ENCODE measurements at regions not wholly inside any gene's neighbourhood (a gene's known extent, or its start where the extent isn't known, plus 50 kb on each side); places are given as distances from the start of the nearest gene placed in this dataset.
A peak's percentile ranks its signal among the peaks of the same experiment; 100 is the strongest.

DNA sequence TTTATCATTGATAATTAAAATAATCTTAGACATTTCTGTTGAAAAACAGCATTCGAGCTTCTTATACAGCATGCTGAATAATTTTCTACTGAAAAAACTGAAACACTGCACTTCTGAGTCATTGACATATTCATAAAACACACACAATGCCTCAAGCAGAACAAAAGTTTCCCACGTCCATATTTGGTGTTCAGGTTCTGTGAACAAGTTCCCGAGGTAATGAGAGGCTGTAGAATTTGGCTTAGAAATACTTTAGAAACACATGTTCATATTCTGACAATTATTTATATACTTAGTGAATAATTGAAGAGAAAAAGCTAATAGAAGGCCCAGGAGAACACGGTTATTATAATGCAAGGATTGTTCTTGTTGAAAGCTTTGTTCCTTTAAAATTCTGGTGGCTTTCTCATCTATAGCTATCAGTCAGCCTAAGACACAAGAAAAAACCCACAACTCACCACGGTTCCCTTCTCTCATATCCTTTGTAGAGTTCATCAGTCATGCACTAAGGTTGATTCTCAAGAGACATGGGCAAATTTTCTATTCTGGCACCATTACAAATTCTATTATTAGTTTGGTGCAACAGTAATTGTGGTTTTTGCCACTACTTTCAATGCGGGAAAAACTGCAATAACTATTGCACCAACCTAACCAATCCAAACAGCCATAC lies 194.4 kb downstream of the TMX3 start:
- no peak for DNase-seq

DNA sequence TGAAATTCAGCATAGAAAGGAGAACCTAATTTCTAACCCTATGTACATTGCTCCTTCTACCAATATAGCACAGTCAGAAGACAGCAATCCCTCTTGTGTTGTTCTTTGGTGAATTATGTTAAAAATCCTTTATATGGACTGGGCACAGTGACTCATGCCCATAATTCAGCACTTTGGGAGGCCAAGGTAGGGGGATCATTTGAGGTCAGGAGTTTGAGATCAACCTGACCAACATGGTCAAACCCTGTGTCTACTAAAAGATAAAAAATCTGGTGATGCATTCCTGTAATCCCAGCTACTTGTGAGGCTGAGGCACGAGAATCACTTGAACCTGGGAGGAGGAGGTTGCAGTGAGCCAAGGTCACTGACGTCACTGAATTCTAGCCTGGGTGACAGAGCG lies 195.6 kb downstream of the TMX3 start:
- DNase-seq = no peak

DNA sequence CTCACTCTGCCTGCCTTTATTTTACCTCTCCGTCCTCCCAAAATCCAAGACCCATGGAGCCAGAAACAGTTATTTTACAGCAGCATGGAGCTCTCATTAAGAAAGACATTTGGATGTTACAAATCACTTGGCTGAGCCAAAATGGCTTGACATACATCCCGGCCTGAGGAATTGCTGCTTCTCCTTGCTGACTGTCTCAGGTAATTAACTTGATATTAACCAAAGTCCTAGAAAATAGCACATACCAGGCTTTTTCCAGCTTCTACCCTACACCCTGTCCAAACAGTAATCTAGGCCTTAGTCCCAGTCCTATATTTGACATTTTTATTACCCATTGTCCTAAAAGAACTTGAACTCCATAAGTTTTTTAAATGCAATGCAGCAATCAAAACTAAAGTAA lies 205.0 kb downstream of the TMX3 start:
- DNase-seq = no peak

DNA sequence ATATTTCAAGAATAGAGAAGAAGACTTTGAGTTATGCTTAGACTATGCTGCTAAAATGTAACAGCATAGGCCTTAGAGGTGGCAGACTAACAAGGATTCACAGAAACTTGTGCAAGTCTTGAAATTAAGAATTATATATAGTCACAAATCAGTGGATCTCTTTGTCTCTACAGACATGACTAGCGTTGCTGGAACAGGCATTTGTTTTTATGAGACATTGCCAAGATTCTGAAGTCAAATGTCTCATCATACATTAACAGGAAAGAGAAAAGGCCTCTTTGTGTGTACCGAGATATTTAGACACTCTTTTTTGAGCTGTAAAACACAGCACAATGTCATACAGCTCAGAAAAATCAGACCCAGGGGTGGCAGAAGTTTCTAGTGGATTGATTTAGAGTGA lies 207.1 kb downstream of the TMX3 start:
- no peak for DNase-seq

DNA sequence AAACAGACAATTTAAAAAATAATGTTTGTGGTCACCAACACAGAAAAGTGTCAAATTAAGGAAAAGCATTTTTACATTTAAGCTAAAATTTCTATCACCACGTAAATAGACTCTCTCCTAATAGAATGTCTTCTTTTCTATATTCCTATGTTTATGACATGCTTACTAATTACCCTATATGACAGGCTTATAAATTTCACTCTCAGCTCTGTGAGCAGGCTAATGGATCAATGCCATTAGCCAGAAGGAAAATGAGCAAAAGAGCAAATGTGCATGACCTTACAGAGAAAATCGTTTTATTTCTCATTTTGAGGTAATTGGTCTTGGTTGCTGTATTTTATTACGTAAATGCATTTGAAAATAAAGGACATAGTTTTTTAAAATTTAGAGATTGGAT lies 209.7 kb downstream of the TMX3 start:
- no peak for DNase-seq

DNA sequence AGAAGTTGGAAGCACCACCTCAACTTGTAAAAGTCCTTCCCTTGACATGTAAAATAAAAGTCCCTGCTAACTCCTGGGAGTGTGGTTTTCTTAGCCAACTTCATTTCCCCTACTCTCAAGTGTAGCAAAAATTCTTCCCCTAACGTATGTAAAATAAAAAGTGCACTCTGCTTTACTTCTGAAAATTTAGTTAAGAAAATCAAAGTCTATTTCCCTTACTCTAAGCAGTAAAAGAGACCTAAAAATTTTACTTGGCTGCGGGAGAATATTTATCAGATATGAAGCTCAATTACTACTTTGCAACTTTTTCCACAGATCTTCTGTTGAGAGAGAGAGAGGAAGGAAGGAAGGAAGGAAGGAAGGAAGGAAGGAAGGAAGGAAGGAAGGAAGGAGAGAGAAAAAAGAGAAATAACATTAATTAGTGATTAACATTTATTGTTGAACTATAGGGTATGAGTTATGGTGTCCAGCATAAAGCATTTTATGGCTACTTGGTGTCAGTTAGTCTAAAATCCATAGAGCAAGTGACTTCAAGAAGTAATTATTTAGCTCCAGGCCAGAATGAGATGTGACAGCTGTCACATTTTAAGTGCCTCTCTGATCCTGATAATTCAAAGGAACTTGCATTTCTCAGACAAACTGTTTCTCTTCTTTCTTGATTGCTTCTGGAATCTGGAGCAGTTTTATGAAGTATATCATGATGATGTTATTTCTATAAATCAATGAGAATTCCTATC lies 210.3 kb downstream of the TMX3 start:
- no peak for DNase-seq

DNA sequence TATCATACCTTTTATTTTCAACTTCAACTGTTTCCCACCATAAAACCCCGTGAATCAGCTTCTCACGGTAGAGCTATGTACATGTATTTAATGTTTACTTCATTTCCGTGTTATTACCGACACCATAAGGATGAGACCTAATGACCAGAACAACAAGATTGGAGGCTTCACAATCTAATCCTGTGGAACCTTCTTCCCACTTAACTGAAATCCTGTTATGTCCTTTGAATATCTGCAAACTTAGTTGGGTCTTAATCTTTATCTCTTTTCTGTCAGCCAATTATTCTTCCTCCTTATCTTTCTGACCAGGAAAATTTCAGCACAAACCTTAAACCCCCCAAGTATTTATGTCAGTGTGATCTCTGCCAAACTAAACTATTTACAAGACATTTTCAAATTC lies 214.4 kb downstream of the TMX3 start:
- no peak for DNase-seq

DNA sequence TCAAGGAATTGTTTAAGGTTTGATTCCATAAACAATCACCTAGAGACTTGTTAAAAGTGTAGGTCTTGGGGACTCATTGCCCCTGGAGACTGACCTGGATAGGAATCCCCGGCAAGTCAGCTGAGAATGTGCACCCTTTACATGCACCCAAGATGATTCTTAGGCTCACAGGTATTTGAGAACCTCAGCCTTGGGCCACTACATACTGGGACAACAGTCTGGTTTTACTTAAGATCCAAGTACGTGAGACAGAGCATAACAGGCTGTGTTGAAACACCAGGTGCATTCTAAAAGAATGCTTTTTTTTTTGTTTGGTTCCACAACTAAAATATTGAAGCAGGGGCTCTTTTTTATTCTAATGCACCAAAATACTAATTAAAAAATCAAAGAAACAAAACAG lies 215.8 kb downstream of the TMX3 start:
- no peak for DNase-seq

DNA sequence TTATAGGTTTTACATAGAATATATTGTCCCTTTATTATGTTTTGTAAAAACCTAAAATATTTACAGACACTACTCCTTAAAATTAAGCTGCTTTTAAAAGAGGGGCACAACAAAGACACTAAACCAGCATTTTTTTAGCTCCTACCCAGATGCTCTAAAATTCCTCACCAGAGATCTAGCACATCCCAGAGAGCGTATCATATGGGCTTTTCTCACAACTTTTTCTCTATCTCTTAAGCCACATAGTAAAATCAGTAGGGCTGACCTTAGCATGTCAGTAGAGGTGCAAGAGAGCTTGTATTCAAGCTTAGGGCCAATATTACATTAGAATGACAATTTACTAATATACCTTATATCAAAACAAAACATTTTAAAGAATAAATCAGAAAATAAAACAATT lies 216.3 kb downstream of the TMX3 start:
- no peak for DNase-seq

DNA sequence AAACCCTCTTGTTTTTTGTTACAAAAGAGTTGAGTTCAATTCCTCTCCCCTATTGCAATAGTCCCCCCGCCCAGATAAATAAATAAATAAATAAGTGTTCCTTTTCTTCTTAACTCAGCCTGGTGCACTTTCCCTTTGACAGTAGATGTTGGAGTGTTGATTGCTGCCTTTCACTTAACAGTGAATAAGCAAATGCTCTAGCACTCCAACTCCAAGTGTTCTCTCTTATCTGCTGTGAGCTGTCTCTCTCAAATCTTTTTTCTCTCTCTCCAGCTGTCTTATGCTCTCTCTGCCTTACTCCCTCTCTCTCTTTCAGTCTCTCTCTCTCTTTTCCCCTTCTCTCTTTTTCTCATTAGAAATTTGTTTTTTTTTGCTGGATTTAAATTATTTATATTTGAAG lies 216.7 kb downstream of the TMX3 start:
- DNase-seq = peak; percentile 6

DNA sequence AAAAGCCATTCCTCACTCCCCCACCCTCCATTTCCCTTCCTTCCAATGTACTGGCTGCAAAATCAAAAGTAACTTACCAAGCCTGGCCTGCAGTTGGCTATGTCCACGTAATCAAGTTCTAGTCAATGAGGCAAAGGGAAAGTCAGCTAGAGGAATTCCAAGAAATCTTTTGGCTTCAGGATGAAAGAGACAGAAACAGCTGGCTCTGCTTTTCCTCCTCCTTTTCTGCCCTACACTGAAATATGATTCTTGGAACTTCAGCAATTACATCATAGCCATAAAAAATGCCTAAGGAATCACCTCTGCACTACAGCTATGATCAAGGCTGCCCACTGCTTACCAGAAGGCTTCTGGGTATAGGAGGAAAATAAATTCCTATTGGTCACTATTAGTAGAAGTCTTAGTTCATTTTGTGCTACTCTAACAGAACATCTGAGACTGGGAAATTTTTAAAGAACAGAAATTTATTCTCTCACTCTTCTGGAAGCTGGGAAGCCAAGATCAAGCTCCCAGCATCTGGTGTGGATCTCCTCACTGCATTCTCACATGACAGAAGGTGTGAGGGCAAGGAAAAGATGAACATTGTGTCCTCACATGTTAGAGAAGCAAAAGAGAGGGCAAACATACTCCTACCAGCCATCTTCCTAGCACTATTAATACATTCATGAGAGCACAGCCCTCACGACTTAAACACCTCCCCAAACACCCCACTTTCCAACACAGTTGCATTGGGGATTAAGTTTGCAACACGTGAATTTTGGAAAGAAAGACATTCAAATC lies 219.9 kb downstream of the TMX3 start:
- no peak for DNase-seq

DNA sequence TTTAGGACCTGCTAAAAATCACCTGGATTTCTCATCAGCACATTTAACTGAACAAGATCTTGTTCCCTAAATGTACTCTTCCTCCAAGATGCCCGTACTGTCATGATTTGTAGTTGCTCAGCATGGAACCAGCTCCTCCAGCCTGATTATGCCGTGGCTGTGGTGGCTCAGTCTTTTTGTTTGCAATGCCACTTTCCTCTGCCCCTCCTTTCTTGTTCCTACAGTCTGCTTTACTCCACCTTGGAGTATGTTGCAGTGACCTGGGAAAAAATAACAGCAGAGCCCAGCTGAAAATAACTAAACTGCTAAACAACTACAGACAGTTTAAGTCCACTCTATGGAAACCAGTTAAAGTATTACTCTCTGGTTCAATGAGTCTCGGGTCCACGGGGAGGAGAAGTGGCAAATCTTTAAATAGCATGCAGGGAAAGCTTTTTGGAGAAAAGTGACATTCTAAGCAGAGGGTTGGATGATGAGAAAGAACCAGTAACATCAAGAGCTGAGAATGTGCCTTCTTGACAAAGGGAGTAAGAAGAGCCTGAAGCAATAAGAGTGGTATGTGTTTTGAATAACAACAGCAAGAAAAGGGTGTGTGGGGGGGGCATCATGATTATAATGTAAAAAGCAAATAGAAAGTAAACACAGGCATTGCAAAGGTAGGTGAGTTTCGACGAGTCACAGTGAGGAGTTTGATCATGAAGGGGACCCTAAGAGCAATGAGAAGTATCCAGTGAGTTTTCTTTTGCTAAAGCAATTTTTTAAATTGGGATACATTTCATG lies 225.7 kb downstream of the TMX3 start:
- DNase-seq = no peak

DNA sequence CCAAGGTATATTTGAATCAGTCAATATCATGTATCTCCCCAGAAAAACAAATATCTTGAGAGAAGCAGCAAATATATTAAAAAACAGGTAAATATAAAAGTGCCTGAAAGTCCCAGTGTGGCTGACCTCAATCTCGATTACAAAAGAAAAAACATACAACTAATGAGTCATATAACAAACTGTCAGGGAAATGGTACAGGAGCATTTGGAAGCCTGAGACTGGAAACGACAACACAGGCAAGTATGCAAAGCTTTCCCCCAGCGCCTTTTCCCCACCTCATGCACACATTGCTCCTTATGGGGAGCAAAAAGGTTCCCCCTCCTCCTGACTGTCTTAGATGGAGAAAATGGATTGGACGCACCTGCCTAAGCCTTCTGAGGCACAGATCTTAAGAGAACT lies 230.7 kb downstream of the TMX3 start:
- no peak for DNase-seq

DNA sequence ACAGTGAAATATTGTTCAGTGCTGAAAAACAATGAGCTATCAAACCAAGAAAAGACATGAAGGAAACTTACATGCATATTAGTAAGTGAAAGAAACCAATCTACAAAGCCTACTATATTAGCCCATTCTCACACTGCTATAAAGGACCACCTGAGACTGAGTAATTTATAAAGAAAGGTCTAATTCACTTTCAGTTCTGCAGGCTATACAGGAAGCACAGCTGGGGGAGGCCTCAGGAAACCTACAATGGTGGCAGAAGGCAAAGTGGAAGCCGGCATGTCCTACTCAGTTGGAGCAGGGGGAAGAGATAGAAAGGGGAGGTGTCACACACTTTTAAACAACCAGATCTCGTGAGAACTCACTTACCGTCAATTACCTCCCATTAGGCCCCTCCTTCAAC lies 232.1 kb downstream of the TMX3 start:
- DNase-seq = no peak

DNA sequence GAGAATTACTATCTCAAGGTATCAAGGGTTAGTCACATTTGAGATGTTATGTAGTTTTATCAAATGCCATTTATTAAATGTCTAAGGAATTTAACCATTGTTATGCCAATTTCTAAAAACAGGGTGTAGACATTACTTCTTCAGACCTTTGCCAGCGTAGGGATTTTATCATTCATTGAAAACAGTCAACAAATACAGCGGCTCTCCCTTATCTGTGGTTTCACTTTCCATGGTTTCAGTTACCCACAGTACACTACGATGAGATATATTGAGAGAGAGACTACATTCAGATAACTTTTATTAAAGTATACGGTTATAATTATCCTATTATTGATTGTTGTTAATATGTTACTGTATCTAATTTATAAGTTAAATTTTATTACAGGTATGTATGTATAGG lies 234.7 kb downstream of the TMX3 start:
- no peak for DNase-seq

DNA sequence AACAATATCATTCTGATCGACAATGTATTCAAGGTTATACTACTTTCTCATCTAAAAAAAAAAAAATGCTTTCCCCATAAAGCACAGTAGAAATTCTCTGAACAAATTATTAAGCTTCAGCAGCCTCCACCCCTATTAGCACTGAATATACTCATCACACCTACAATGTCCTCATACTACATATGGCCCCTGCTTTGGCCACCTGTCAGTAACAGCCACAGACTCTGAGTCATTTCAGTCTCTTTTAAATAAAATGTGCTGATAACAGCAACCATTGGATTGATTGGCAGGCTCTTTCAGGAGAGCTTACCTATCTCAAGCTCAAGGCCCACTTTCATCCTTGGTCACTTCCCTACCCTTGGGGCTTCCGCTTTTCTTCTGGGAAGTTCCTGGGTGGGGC lies 236.7 kb downstream of the TMX3 start:
- no peak for DNase-seq

DNA sequence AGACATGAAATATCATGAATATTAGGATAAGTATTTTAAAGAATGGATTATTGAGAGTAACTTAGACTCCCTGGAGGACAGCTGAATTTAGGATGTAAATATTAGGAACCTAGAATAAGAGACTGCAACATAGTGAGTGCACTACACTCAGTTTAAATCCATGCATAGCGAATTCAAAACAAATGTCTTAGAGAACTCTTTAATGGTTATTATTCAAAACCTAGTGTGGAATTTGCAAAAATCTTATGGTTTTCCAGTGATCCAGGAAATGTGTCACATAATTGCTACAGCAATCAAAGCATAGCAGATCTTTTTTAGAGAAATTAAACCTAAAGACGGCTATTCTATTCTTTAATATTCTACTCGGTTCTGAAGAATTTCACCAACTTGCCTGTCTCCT lies 239.0 kb downstream of the TMX3 start:
- no peak for DNase-seq

DNA sequence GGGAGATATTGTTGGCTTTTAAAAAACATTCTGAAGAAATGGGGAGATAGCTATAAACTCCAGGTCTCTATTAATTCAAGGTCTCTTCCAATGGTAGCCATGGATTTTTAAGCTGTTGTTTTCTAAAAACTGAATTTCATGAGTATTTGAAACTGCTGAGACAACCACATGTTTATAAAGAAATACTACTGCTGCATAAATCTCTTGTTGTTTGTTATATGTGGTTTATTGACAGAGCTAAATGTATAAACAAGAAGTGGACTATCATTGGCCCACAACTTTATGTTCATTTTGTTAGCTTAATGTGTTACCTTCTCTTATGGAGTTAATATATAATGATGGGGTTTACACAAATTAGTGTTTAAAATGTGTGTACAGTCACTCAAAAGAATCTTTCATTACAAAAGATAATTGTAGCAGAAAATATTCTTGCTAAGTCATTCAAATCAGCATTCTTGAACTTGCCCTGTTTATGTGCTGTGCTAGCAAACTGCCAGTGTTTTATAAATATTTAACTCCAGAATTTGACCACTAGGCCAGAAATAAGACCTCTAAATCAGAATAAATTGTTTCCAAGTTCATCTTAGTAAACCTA lies 242.1 kb downstream of the TMX3 start:
- DNase-seq = no peak

DNA sequence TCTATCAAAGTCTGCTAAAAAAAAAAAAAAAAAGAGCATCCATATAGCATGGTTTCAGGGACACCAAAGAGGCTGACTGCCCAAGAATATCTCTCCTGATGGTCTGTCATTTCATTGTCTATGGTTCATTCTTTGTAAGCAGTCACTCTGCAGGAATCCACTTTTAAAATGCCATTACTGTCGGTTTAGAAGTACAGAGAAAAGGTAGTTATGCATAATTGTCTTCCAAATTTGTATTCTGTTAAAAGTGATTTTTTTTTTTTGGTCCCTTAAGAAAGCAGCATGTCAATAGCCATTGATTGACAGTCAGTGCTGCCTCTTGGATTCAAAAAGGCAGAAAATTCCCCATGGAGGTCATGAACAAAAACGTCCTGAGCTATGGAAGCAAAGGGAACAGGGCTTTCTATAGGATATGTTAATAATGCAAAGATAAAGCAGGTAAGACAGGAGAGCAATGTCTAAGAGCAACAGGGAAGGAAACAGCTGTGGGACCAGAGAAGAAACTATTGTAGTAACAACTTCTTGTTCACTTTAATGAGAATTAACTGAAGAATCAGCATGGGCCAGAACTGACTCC lies 245.8 kb downstream of the TMX3 start:
- no peak for DNase-seq

DNA sequence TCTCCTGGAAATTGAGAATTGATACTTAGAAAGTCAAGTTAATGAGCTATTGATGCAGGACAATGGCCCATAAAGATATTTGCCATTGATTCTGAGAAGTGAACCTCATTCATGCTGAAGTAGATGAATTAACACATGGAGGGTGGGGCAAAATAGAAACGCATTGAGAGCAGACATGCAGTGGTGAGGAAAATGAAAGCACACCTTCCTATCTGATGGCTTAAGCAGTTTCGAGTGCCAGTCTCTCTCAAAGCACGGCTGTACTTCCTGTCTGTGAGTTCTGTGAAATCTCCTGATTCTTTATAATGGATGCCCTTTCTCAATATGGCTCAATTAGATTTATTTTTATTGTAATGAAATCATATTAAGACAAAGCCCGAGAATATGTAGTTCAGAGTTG lies 247.0 kb downstream of the TMX3 start:
- no peak for DNase-seq

DNA sequence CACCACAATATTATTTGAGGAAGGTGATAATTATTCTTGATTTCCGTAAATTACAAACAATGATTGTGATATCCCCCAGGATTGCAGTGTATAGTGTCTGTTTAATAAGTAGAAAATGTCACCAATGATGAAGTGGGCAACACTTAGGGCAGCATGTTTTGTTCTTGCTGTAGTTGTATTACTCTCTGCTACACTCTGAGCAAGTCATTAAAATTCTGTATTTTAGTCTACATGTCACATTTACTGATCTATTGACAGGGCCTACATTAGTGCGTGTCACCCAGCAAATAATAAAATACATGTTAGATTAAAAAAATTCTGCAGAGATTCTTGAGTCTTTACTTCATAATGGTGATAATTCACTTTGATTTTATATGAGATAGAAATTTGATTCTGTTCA lies 247.6 kb downstream of the TMX3 start:
- DNase-seq = no peak

DNA sequence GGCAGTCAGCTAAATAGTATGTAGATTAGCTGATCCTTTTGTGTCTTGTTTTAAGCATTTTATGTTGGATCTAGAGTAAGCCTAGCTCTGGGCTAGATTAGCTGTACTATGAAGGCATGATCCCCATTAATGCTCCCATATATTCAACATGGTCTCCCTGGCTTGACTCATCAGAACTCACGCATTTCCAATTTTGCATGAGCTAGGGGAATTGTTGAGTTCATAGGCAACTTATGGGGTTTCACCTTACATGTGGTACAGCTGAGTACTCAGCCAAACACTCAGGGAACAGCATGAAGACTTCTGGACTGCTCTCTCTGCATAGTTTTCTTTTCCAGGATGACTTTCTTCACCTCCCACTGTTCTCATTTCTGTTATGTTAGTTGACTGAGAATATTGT lies 248.2 kb downstream of the TMX3 start:
- DNase-seq = no peak

DNA sequence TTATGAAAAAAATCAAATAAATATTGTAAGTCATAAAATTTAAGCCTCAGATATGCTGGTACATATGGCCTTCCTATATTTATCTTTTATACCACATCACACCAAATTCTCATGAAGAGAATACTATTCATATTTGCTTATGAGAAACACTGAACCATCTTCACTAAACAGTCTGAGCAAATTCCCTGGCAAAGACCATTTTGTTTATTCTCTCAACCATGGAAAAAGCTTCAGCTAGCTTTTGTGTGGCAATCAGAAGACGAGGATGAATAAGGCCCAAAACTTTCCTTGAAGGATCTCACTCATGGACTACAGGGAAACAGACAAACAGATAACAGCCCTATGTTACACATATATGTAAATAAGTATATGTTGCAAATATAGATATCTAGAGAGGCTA lies 252.1 kb downstream of the TMX3 start:
- no peak for DNase-seq
